Activated CD4-positive, alpha-beta T cell treated with anti-CD3 and anti-CD28 coated beads, Interleukin-2, amount 10 ng/mL, durations not matched to agents 24 days and 14 days (primary cell): ENCODE measurements at regions not wholly inside any gene's neighbourhood (a gene's known extent, or its start where the extent isn't known, plus 50 kb on each side); places are given as distances from the start of the nearest gene placed in this dataset.

Experiments used
- DNase-seq: peaks from one replicate; pipeline ENCODE4 v3.0.0; 2022
- H3K27ac Mint-ChIP-seq: one replicate; pipeline ENCODE4 v1.8.0; 2022; ENCODE audit warnings: mild to moderate bottlenecking, mixed read lengths
- H3K27me3 Mint-ChIP-seq: one replicate; pipeline ENCODE4 v1.8.0; 2022; ENCODE audit warnings: mixed read lengths
- H3K36me3 Mint-ChIP-seq: one replicate; pipeline ENCODE4 v1.8.0; 2022; ENCODE audit warnings: low read depth, mild to moderate bottlenecking, mixed read lengths
- H3K4me1 Mint-ChIP-seq: one replicate; pipeline ENCODE4 v1.8.0; 2021; ENCODE audit warnings: mixed read lengths
- H3K4me3 Mint-ChIP-seq: one replicate; pipeline ENCODE4 v1.8.0; 2022; ENCODE audit warnings: mild to moderate bottlenecking, moderate library complexity, mixed read lengths
- H3K9me3 Mint-ChIP-seq: one replicate; pipeline ENCODE4 v1.8.0; 2021; ENCODE audit warnings: mixed read lengths
- intact Hi-C: fragments of 100-400 bp; cut with micrococcal nuclease; formaldehyde crosslinking; loops from one replicate; pipeline ENCODE4 v1.15.1; 2023

- no peak for DNase-seq
- Mint-ChIP-seq H3K27me3 (no peaks in the 10 kb centered on the region), H3K36me3 (no peaks in the 10 kb centered on the region), H3K4me3 (no peak overlapping the region), H3K4me1 (no peaks in the 10 kb centered on the region), H3K9me3 (no peaks in the 10 kb centered on the region), H3K27ac (no peak overlapping the region)
- intact Hi-C loops: no loop called here
Measured at GRCh38 chr15:38722236-38722635, 157.6 kb upstream of the RASGRP1 start.

GRCh38 chr15:38724827-38725226 lies 160.2 kb upstream of the RASGRP1 start:
- no peaks in the 10 kb centered on the region for H3K9me3 Mint-ChIP-seq
- peaks cover 7% of the 10 kb centered on the region for H3K27me3 Mint-ChIP-seq
- H3K27ac Mint-ChIP-seq: no peak overlapping the region
- H3K4me1 Mint-ChIP-seq: no peaks in the 10 kb centered on the region
- H3K4me3 Mint-ChIP-seq: no peak overlapping the region
- intact Hi-C loops: no loop called here
- DNase-seq: no peak
- no peaks in the 10 kb centered on the region for H3K36me3 Mint-ChIP-seq

GRCh38 chr15:38726187-38726586 lies 161.6 kb upstream of the RASGRP1 start:
- H3K4me1 Mint-ChIP-seq: no peaks in the 10 kb centered on the region
- intact Hi-C loops: no loop called here
- H3K4me3 Mint-ChIP-seq: no peak overlapping the region
- no peaks in the 10 kb centered on the region for H3K36me3 Mint-ChIP-seq
- H3K27ac Mint-ChIP-seq: no peak overlapping the region
- no peaks in the 10 kb centered on the region for H3K9me3 Mint-ChIP-seq
- DNase-seq: no peak
- peaks cover 7% of the 10 kb centered on the region for H3K27me3 Mint-ChIP-seq

GRCh38 chr15:38733331-38733730 lies 168.7 kb upstream of the RASGRP1 start:
- Mint-ChIP-seq H3K36me3 (no peaks in the 10 kb centered on the region), H3K4me1 (no peaks in the 10 kb centered on the region), H3K9me3 (no peaks in the 10 kb centered on the region), H3K4me3 (no peak overlapping the region), H3K27me3 (peaks cover 19% of the 10 kb centered on the region), H3K27ac (no peak overlapping the region)
- DNase-seq: no peak
- intact Hi-C loops: no loop called here

- H3K4me3 Mint-ChIP-seq: no peak overlapping the region
- H3K27me3 Mint-ChIP-seq: peaks cover 18% of the 10 kb centered on the region
- no peak overlapping the region for H3K27ac Mint-ChIP-seq
- H3K36me3 Mint-ChIP-seq: no peaks in the 10 kb centered on the region
- peaks cover 2% of the 10 kb centered on the region for H3K4me1 Mint-ChIP-seq
- H3K9me3 Mint-ChIP-seq: no peaks in the 10 kb centered on the region
- intact Hi-C loops: no loop called here
- DNase-seq: no peak
Measured at GRCh38 chr15:38740206-38740605, 175.6 kb upstream of the RASGRP1 start.

- intact Hi-C loops: no loop called here
- Mint-ChIP-seq H3K4me1 (peaks cover 2% of the 10 kb centered on the region), H3K9me3 (no peaks in the 10 kb centered on the region), H3K36me3 (no peaks in the 10 kb centered on the region), H3K27me3 (peaks cover 16% of the 10 kb centered on the region), H3K4me3 (no peak overlapping the region), H3K27ac (no peak overlapping the region)
- DNase-seq: no peak
Measured at GRCh38 chr15:38743147-38743546, 178.5 kb upstream of the RASGRP1 start.

- Mint-ChIP-seq H3K36me3 (no peaks in the 10 kb centered on the region), H3K9me3 (no peaks in the 10 kb centered on the region), H3K4me1 (peaks cover 2% of the 10 kb centered on the region), H3K27ac (no peak overlapping the region), H3K4me3 (no peak overlapping the region), H3K27me3 (peaks cover 17% of the 10 kb centered on the region)
- DNase-seq: no peak
- intact Hi-C loops: no loop called here
Measured at GRCh38 chr15:38745126-38745525, 180.5 kb upstream of the RASGRP1 start.

- intact Hi-C loops: no loop called here
- Mint-ChIP-seq H3K27ac (no peak overlapping the region), H3K9me3 (no peaks in the 10 kb centered on the region), H3K27me3 (peaks cover 17% of the 10 kb centered on the region), H3K4me1 (peaks cover 2% of the 10 kb centered on the region), H3K36me3 (no peaks in the 10 kb centered on the region), H3K4me3 (no peak overlapping the region)
- no peak for DNase-seq
Measured at GRCh38 chr15:38745626-38746025, 181.0 kb upstream of the RASGRP1 start.

GRCh38 chr15:38746211-38746610 lies 181.6 kb upstream of the RASGRP1 start:
- DNase-seq: no peak
- H3K27ac Mint-ChIP-seq: no peak overlapping the region
- intact Hi-C loops: no loop called here
- peaks cover 17% of the 10 kb centered on the region for H3K27me3 Mint-ChIP-seq
- H3K4me3 Mint-ChIP-seq: no peak overlapping the region
- H3K36me3 Mint-ChIP-seq: no peaks in the 10 kb centered on the region
- H3K9me3 Mint-ChIP-seq: no peaks in the 10 kb centered on the region
- peaks cover 2% of the 10 kb centered on the region for H3K4me1 Mint-ChIP-seq

GRCh38 chr15:38748710-38749109 lies 184.1 kb upstream of the RASGRP1 start:
- DNase-seq: no peak
- intact Hi-C loops: no loop called here
- Mint-ChIP-seq H3K9me3 (no peaks in the 10 kb centered on the region), H3K4me1 (peaks cover 2% of the 10 kb centered on the region), H3K36me3 (no peaks in the 10 kb centered on the region), H3K27me3 (peaks cover 17% of the 10 kb centered on the region), H3K4me3 (no peak overlapping the region), H3K27ac (no peak overlapping the region)

GRCh38 chr15:38750786-38751185 lies 186.2 kb upstream of the RASGRP1 start:
- H3K4me3 Mint-ChIP-seq: no peak overlapping the region
- no peaks in the 10 kb centered on the region for H3K9me3 Mint-ChIP-seq
- no peaks in the 10 kb centered on the region for H3K4me1 Mint-ChIP-seq
- DNase-seq: no peak
- H3K27ac Mint-ChIP-seq: no peak overlapping the region
- intact Hi-C loops: no loop called here
- H3K36me3 Mint-ChIP-seq: no peaks in the 10 kb centered on the region
- peaks cover 18% of the 10 kb centered on the region for H3K27me3 Mint-ChIP-seq

GRCh38 chr15:38755718-38756117 lies 191.1 kb upstream of the RASGRP1 start:
- H3K36me3 Mint-ChIP-seq: no peaks in the 10 kb centered on the region
- H3K9me3 Mint-ChIP-seq: no peaks in the 10 kb centered on the region
- H3K27ac Mint-ChIP-seq: no peak overlapping the region
- no peak overlapping the region for H3K4me3 Mint-ChIP-seq
- H3K27me3 Mint-ChIP-seq: peaks cover 30% of the 10 kb centered on the region
- no peak for DNase-seq
- intact Hi-C loops: no loop called here
- H3K4me1 Mint-ChIP-seq: no peaks in the 10 kb centered on the region

GRCh38 chr15:38756441-38756840 lies 191.8 kb upstream of the RASGRP1 start:
- Mint-ChIP-seq H3K4me3 (no peak overlapping the region), H3K4me1 (no peaks in the 10 kb centered on the region), H3K36me3 (no peaks in the 10 kb centered on the region), H3K27me3 (peaks cover 28% of the 10 kb centered on the region), H3K27ac (no peak overlapping the region), H3K9me3 (no peaks in the 10 kb centered on the region)
- intact Hi-C loops: no loop called here
- DNase-seq: no peak

- Mint-ChIP-seq H3K4me1 (no peaks in the 10 kb centered on the region), H3K9me3 (no peaks in the 10 kb centered on the region), H3K27ac (no peak overlapping the region), H3K36me3 (no peaks in the 10 kb centered on the region), H3K4me3 (no peak overlapping the region), H3K27me3 (peaks cover 28% of the 10 kb centered on the region)
- DNase-seq: no peak
- intact Hi-C loops: no loop called here
Measured at GRCh38 chr15:38758043-38758442, 193.4 kb upstream of the RASGRP1 start.

- Mint-ChIP-seq H3K27ac (no peak overlapping the region), H3K27me3 (peaks cover 14% of the 10 kb centered on the region), H3K4me3 (no peak overlapping the region), H3K9me3 (no peaks in the 10 kb centered on the region), H3K36me3 (no peaks in the 10 kb centered on the region), H3K4me1 (no peaks in the 10 kb centered on the region)
- DNase-seq: no peak
- intact Hi-C loops: no loop called here
Measured at GRCh38 chr15:38761681-38762080, 197.1 kb upstream of the RASGRP1 start.
